Lung (tissue), 11 donors: ENCODE measurements at regions not wholly inside any gene's neighbourhood (a gene's known extent, or its start where the extent isn't known, plus 50 kb on each side); places are given as distances from the start of the nearest gene placed in this dataset.

Experiments used
- ATAC-seq: fragments of 200-7000 bp; cut with Tn5 transposase; one replicate; pipeline ENCODE4 v1.9.1; 2020; ENCODE audit warnings: moderate number of reproducible peaks; ENCODE audit not compliant: insufficient read depth, low FRiP score
- DNase-seq, 3 donors: peaks; one replicate each; pipeline ENCODE4 v3.0.0-alpha.2; 2013 to 2017
- H3K27ac ChIP-seq, 2 donors: one replicate each; pipeline ENCODE4 v1.5.1; 2013; ENCODE audit warnings: mild to moderate bottlenecking in 2 of 2, moderate library complexity in 2 of 2, control low read depth in 1 of 2, inconsistent platforms in 1 of 2, low read depth in 1 of 2, low read length in 1 of 2
- H3K27me3 ChIP-seq, 3 donors: one replicate each; pipeline ENCODE4 v1.5.1; 2013; ENCODE audit warnings: low read length in 2 of 3; ENCODE audit not compliant: control insufficient read depth in 3 of 3, insufficient read depth in 3 of 3
- H3K36me3 ChIP-seq, 4 donors: one replicate each; pipeline ENCODE4 v1.5.1; 2013; ENCODE audit warnings: low read length in 4 of 4, mild to moderate bottlenecking in 1 of 4, moderate library complexity in 1 of 4; ENCODE audit not compliant: control insufficient read depth in 4 of 4, insufficient read depth in 4 of 4
- H3K4me1 ChIP-seq, 5 donors: one replicate each; pipeline ENCODE4 v1.5.1; 2013; ENCODE audit warnings: low read length in 5 of 5, mild to moderate bottlenecking in 2 of 5, moderate library complexity in 1 of 5; ENCODE audit not compliant: control insufficient read depth in 5 of 5, insufficient read depth in 5 of 5
- H3K4me3 ChIP-seq: one replicate; pipeline ENCODE4 v1.5.1; 2013; ENCODE audit warnings: mild to moderate bottlenecking, control low read depth, moderate library complexity
- H3K9ac ChIP-seq, 2 donors: one replicate each; pipeline ENCODE4 v1.5.1; 2013; ENCODE audit warnings: low read length in 2 of 2, control low read depth in 1 of 2; ENCODE audit not compliant: insufficient read depth in 1 of 2
- H3K9me3 ChIP-seq, 4 donors: one replicate each; pipeline ENCODE4 v1.5.1; 2013; ENCODE audit warnings: low read length in 3 of 4, mild to moderate bottlenecking in 1 of 4, moderate library complexity in 1 of 4; ENCODE audit not compliant: control insufficient read depth in 4 of 4, insufficient read depth in 3 of 4
- WGBS, 2 donors: extraction: QIAGEN DNeasy Blood & Tissue Kit; methylation state at CpG; one replicate each; pipeline ENCODE4 v1.1.7; 2013; 5-methylcytosine and 5-hydroxymethylcytosine counted together
- TF ChIP-seq, protein P1 (sequence below): IDR thresholded peaks from 2 replicates; pipeline ENCODE4 v1.5.1; 2012; ENCODE audit warnings: mild to moderate bottlenecking; ENCODE audit errors: control extremely low read depth, extremely low read depth
- donor health status: control.
- donor health status: control.
- donor health status: Bipolar disorder and iron deficiency.
- donor health status: healthy.
- donor health status: DM: yes; HTN: yes; CAD: no.

DNA sequence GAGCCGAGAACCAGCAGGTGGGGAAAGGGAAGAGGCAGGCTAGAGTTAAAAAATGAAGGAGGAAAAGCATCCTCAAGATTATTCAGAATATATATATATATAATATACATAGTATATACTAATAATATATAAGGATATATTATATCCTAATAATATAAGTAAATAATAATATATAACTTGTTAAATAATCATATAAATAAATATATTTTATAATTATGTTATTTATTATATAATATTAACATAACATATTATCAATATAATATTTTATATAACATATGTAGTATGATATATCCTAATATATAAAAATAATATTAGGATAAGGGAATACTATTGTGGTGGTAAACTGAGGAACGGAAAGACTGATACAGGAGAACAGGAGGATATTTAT is 171.8 kb downstream of the TRIM27 start:
- Histone ChIP-seq H3K4me3 (no peak overlapping the region), H3K9ac (no peak overlapping the region), H3K27ac (no peak overlapping the region), H3K4me1 (no peaks in the 10 kb centered on the region), H3K9me3 (peaks cover 0 to 20% (median 3%) of the 10 kb centered on the region in 4 donors), H3K36me3 (no peaks in the 10 kb centered on the region), H3K27me3 (peaks cover 0 to 47% (median 42%) of the 10 kb centered on the region in 3 donors)
- no peak for DNase-seq
- TF ChIP-seq, protein P1, sequence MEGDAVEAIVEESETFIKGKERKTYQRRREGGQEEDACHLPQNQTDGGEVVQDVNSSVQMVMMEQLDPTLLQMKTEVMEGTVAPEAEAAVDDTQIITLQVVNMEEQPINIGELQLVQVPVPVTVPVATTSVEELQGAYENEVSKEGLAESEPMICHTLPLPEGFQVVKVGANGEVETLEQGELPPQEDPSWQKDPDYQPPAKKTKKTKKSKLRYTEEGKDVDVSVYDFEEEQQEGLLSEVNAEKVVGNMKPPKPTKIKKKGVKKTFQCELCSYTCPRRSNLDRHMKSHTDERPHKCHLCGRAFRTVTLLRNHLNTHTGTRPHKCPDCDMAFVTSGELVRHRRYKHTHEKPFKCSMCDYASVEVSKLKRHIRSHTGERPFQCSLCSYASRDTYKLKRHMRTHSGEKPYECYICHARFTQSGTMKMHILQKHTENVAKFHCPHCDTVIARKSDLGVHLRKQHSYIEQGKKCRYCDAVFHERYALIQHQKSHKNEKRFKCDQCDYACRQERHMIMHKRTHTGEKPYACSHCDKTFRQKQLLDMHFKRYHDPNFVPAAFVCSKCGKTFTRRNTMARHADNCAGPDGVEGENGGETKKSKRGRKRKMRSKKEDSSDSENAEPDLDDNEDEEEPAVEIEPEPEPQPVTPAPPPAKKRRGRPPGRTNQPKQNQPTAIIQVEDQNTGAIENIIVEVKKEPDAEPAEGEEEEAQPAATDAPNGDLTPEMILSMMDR: no peak
- 79 to 86% methylated on average over 2 of the region's 2 CpGs for WGBS, 2 donors
- no peak for ATAC-seq

DNA sequence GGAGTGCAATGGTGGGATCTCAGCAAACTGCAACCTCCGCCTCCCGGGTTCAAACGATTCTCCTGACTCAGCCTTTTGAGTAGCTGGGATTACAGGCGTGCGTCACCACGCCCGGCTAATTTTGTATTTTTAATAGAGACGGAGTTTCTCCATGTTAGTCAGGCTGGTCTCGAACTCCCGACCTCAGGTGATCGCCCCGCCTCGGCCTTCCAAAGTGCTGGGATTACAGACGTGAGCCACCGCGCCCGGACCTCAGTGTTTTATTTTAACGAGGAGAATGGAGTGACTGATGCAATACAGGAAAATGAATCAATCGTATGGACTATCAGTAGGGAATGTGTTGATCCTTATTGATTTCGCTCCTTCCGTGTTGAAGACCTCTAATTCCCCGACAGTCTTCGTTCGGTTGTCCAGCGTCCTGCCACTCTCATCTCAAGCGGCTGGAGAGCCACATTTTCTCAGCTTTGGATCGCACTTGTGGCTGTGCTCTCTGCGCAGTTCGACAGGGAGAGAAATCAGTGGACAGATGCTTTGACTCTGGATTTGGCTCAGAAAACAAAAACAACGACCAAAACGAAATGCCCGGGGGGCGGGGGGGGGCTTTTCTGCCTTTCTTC is 166.2 kb downstream of the TRIM27 start:
- H3K9ac ChIP-seq: no peak overlapping the region
- ATAC-seq: no peak
- no peaks in the 10 kb centered on the region for H3K36me3 ChIP-seq
- H3K9me3 ChIP-seq: peaks cover 0 to 6% (median 2%) of the 10 kb centered on the region in 4 donors
- H3K27me3 ChIP-seq: peaks cover 0 to 68% (median 54%) of the 10 kb centered on the region in 3 donors
- TF ChIP-seq, protein P1: no peak
- no peak overlapping the region for H3K4me3 ChIP-seq
- WGBS, 2 donors: 41 to 51% methylated on average over 33 of the region's 33 CpGs
- no peak overlapping the region for H3K27ac ChIP-seq
- no peaks in the 10 kb centered on the region for H3K4me1 ChIP-seq
- DNase-seq: no peak

DNA sequence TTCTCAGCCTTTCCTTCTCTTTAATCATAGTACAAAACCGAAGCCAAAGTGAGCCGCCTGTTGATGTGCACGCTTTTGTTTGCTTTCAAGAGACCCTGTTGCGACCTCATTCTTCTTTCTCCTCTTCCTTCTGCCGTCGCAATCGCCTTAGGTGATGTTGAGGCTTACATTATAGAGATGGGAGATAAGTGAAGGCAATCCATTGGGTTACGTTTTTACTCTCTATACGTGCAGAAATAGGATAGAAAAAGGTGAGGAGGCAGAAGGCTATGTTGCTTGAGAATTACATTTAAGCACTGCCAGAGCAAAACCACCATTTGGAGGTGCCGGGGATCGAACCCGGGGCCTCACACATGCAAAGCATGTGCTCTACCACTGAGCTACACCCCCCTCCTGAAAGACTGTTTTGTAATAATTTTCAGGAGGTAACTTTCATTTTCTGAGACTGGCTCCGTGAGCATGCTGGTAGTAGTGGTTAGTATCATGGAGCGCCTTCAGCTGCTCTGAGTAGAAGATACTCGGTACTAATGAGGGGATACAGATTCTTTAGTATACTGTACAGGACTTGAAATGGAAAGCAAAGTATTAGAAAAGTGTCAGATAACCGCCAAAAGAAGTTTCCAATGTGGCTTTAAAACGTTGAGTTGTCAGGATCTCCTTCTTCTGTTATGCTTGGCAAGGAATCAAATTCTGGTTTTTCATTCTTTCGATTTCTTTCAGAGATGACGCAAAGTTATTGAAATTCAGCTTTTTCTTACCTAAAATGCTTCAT is 165.6 kb downstream of the TRIM27 start:
- Histone ChIP-seq H3K4me3 (no peak overlapping the region), H3K36me3 (no peaks in the 10 kb centered on the region), H3K9ac (no peak overlapping the region), H3K27me3 (peaks cover 0 to 74% (median 60%) of the 10 kb centered on the region in 3 donors), H3K27ac (no peak overlapping the region), H3K9me3 (peaks cover 0 to 6% (median 2%) of the 10 kb centered on the region in 4 donors), H3K4me1 (no peaks in the 10 kb centered on the region)
- TF ChIP-seq, protein P1: no peak
- WGBS, 2 donors: 33 to 47% methylated on average over 19 of the region's 19 CpGs
- DNase-seq (no peak), ATAC-seq (no peak)
